DND-41 (cell line): ENCODE measurements at regions not wholly inside any gene's neighbourhood (a gene's known extent, or its start where the extent isn't known, plus 50 kb on each side); places are given as distances from the start of the nearest gene placed in this dataset.

ENCODE experiments used
- CTCF ChIP-seq: IDR thresholded peaks from 2 replicates; pipeline ENCODE4 v1.5.1; 2012; ENCODE audit warnings: borderline replicate concordance, low read length, moderate library complexity, mild to moderate bottlenecking; ENCODE audit not compliant: poor library complexity, severe bottlenecking; ENCODE audit errors: extremely low read depth
- EZH2 ChIP-seq: IDR thresholded peaks from 3 replicates; pipeline ENCODE4 v1.6.1; 2012; ENCODE audit warnings: borderline replicate concordance, low read depth, mild to moderate bottlenecking, moderate library complexity, low read length, inconsistent platforms; ENCODE audit not compliant: severe bottlenecking

DNA sequence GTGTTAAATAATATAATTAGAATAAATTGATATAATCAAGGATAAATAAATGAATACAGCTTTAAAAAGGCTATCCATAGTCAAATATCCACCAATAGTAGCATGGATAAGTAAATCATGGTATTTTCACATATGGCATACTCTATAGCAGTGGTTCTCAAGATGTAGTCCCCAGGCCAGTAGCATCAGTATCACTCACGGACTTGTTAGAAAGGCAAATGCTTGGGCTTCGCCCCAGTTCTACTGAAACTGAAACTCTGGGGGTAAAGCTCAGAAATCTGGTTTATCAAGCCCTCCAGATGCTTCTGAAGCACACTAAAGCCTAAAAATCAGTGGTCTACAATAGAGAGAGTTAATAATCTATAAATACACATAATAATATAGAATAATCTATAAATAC is 261.6 kb upstream of the TTC14 start:
- TF ChIP-seq CTCF: no peak
- no peak for TF ChIP-seq EZH2
